GM23338 (cell line): ENCODE measurements at regions not wholly inside any gene's neighbourhood (a gene's known extent, or its start where the extent isn't known, plus 50 kb on each side); places are given as distances from the start of the nearest gene placed in this dataset.
"Not testable (repeated sequence)": the region's sequence is repeated elsewhere in the genome, so short reads cannot be mapped to it uniquely, and the experiment has no call there.

Experiments used
- ATAC-seq: fragments of 200-7000 bp; cut with Tn5 transposase; 3 replicates; pipeline ENCODE4 v1.9.1; 2020
- DNase-seq: peaks from one replicate; pipeline ENCODE4 v3.0.0-alpha.2; 2015; ENCODE audit warnings: low spot score
- H2AFZ ChIP-seq: fragments of 200-600 bp; sonication (generic); 2 replicates; pipeline ENCODE4 v1.8.0; 2016; ENCODE audit warnings: antibody characterized with exemption, mild to moderate bottlenecking, moderate library complexity
- H3F3A ChIP-seq: fragments of 200-600 bp; sonication (generic); replicated peaks from 2 replicates; pipeline ENCODE4 v1.8.0; 2017; ENCODE audit warnings: antibody characterized with exemption, mixed run types, low read depth
- H3K27ac ChIP-seq: fragments of 200-600 bp; sonication (generic); 2 replicates; pipeline ENCODE4 v1.6.1; 2016; ENCODE audit warnings: low read depth
- H3K27me3 ChIP-seq: fragments of 200-600 bp; sonication (generic); 2 replicates; pipeline ENCODE4 v1.8.0; 2016; ENCODE audit warnings: mild to moderate bottlenecking, mixed run types, moderate library complexity; ENCODE audit not compliant: insufficient read depth
- H3K36me3 ChIP-seq: fragments of 200-600 bp; sonication (generic); 2 replicates; pipeline ENCODE4 v1.8.0; 2016; ENCODE audit warnings: mild to moderate bottlenecking; ENCODE audit not compliant: insufficient read depth
- H3K4me1 ChIP-seq: fragments of 200-600 bp; sonication (generic); 2 replicates; pipeline ENCODE4 v1.8.0; 2016; ENCODE audit warnings: mild to moderate bottlenecking, moderate library complexity; ENCODE audit not compliant: insufficient read depth
- H3K4me2 ChIP-seq: fragments of 200-600 bp; sonication (generic); 2 replicates; pipeline ENCODE4 v1.7.1; 2017; ENCODE audit warnings: mixed run types
- H3K4me3 ChIP-seq: fragments of 200-600 bp; sonication (generic); 2 replicates; pipeline ENCODE4 v1.6.1; 2016; ENCODE audit warnings: mixed run types
- H3K79me2 ChIP-seq: fragments of 200-600 bp; sonication (generic); replicated peaks from 2 replicates; pipeline ENCODE4 v1.8.0; 2017; ENCODE audit warnings: mild to moderate bottlenecking; ENCODE audit not compliant: insufficient read depth
- H3K9me2 ChIP-seq: fragments of 200-600 bp; sonication (generic); 2 replicates; pipeline ENCODE4 v1.8.0; 2017; ENCODE audit not compliant: insufficient read depth
- H4K20me1 ChIP-seq: fragments of 200-600 bp; sonication (generic); replicated peaks from 2 replicates; pipeline ENCODE4 v1.8.0; 2017; ENCODE audit warnings: mild to moderate bottlenecking; ENCODE audit not compliant: insufficient read depth
- H3K27ac Mint-ChIP-seq: 2 replicates; pipeline ENCODE4 v1.8.0; 2020; ENCODE audit warnings: inconsistent platforms, mild to moderate bottlenecking, moderate library complexity, mixed read lengths
- H3K27me3 Mint-ChIP-seq: 3 replicates; pipeline ENCODE4 v1.8.0; 2022; ENCODE audit warnings: low read depth, mild to moderate bottlenecking, moderate library complexity, mixed read lengths, inconsistent platforms; ENCODE audit not compliant: insufficient read depth, poor library complexity
- H3K36me3 Mint-ChIP-seq: 3 replicates; pipeline ENCODE4 v1.8.0; 2021; ENCODE audit warnings: low read depth, mild to moderate bottlenecking, inconsistent platforms, moderate library complexity, mixed read lengths
- H3K4me1 Mint-ChIP-seq: 3 replicates; pipeline ENCODE4 v1.8.0; 2020; ENCODE audit warnings: mild to moderate bottlenecking, inconsistent platforms, mixed read lengths
- H3K4me3 Mint-ChIP-seq: 3 replicates; pipeline ENCODE4 v1.8.0; 2021; ENCODE audit warnings: moderate library complexity, mild to moderate bottlenecking, inconsistent platforms, mixed read lengths
- H3K9me3 Mint-ChIP-seq: 3 replicates; pipeline ENCODE4 v1.8.0; 2020; ENCODE audit warnings: moderate library complexity, mild to moderate bottlenecking, inconsistent platforms, mixed read lengths
- CTCF ChIP-seq, 2 experiments: fragments of 200-600 bp in 1 of 2; sonication (generic) in 1 of 2; conservative IDR thresholded peaks; 2 replicates each; pipeline versions ENCODE4 v1.5.1 to v1.6.1; 2016 to 2017; ENCODE audit warnings: antibody characterized with exemption in 2 of 2, low read depth in 2 of 2, mild to moderate bottlenecking in 2 of 2, moderate library complexity in 1 of 2
- ETS1 ChIP-seq: IDR thresholded peaks from 2 replicates; pipeline ENCODE4 v1.6.1; 2016; ENCODE audit warnings: antibody characterized with exemption
- EZH2 ChIP-seq: fragments of 200-600 bp; sonication (generic); IDR thresholded peaks from one replicate; pipeline ENCODE4 v1.8.0; 2017; ENCODE audit warnings: antibody characterized with exemption, mild to moderate bottlenecking, low read depth; ENCODE audit not compliant: unreplicated experiment
- JUNB ChIP-seq: IDR thresholded peaks from one replicate; pipeline ENCODE4 v1.6.1; 2016; ENCODE audit warnings: antibody characterized with exemption; ENCODE audit not compliant: unreplicated experiment
- NANOG ChIP-seq: IDR thresholded peaks from 2 replicates; pipeline ENCODE4 v1.6.1; 2016; ENCODE audit warnings: antibody characterized with exemption, borderline replicate concordance
- ZNF114 ChIP-seq: fragments of 250-450 bp; sonication (Bioruptor Pico); IDR thresholded peaks from 2 replicates; pipeline ENCODE4 v1.5.0; 2020; ENCODE audit warnings: mild to moderate bottlenecking, moderate library complexity
- ZNF462 ChIP-seq: fragments of 250-450 bp; sonication (Bioruptor Pico); IDR thresholded peaks from 2 replicates; pipeline ENCODE4 v1.5.0; 2020; ENCODE audit warnings: mild to moderate bottlenecking, moderate library complexity

GRCh38 chr2:7657526-7657925 lies 740.3 kb downstream of the RNF144A start:
- H3K36me3 Mint-ChIP-seq: peaks cover 49% of the 10 kb centered on the region
- not testable (repeated sequence) for ATAC-seq, H3K27me3 ChIP-seq, H3K27me3 Mint-ChIP-seq, H3K4me3 Mint-ChIP-seq, H4K20me1 ChIP-seq, H3K4me3 ChIP-seq, H3K36me3 ChIP-seq, H2AFZ ChIP-seq, H3K4me1 ChIP-seq, DNase-seq, H3K9me2 ChIP-seq, H3F3A ChIP-seq, H3K27ac Mint-ChIP-seq, H3K27ac ChIP-seq, H3K4me2 ChIP-seq, H3K4me1 Mint-ChIP-seq, H3K79me2 ChIP-seq
- peaks cover 46% of the 10 kb centered on the region for H3K9me3 Mint-ChIP-seq

GRCh38 chr2:7658486-7658885 lies 741.3 kb downstream of the RNF144A start:
- H3K27me3 ChIP-seq: no peaks in the 10 kb centered on the region
- H2AFZ ChIP-seq: no peak overlapping the region
- TF ChIP-seq EZH2 (no peak), ETS1 (no peak), CTCF (conservative IDR thresholded peaks at IDR 0.05; ENCODE audit: low read depth in 2 of 2) (peak in 1 of 2 experiments; percentile 49; a peak in 3 of 4 replicates)
- peaks cover 10% of the 10 kb centered on the region; the same call in 2 of the 3 replicates for H3K4me1 Mint-ChIP-seq
- no peak overlapping the region for H3K4me3 ChIP-seq
- ATAC-seq (no peak), DNase-seq (peak; percentile 13)
- peaks cover 40% of the 10 kb centered on the region for H3K9me3 Mint-ChIP-seq
- no peak overlapping the region for H3K4me3 Mint-ChIP-seq
- H3K4me2 ChIP-seq: no peak overlapping the region
- peaks cover 8% of the 10 kb centered on the region for H3K27me3 Mint-ChIP-seq
- no peaks in the 10 kb centered on the region for H3K4me1 ChIP-seq
- no peaks in the 10 kb centered on the region for H3K79me2 ChIP-seq
- no peak overlapping the region for H3K27ac ChIP-seq
- peaks cover 46% of the 10 kb centered on the region for H3K36me3 Mint-ChIP-seq
- H3K9me2 ChIP-seq: peaks cover 10% of the 10 kb centered on the region
- no peaks in the 10 kb centered on the region for H3F3A ChIP-seq
- no peaks in the 10 kb centered on the region for H4K20me1 ChIP-seq
- no peak overlapping the region for H3K27ac Mint-ChIP-seq
- peaks cover 6% of the 10 kb centered on the region; the same call in 1 of the 2 replicates for H3K36me3 ChIP-seq

- Histone ChIP-seq H3F3A (no peaks in the 10 kb centered on the region), H3K27ac (no peak overlapping the region), H4K20me1 (no peaks in the 10 kb centered on the region), H3K4me3 (no peak overlapping the region), H2AFZ (0 out of 2 replicates have a peak overlapping the region, but pooled peaks have one; percentile 23), H3K36me3 (no peaks in the 10 kb centered on the region), H3K4me1 (no peaks in the 10 kb centered on the region), H3K27me3 (no peaks in the 10 kb centered on the region), H3K4me2 (no peak overlapping the region), H3K79me2 (no peaks in the 10 kb centered on the region), H3K9me2 (peaks cover 18% of the 10 kb centered on the region)
- H3K4me1 Mint-ChIP-seq: peaks cover 10% of the 10 kb centered on the region; the same call in 2 of the 3 replicates
- no peak overlapping the region for H3K27ac Mint-ChIP-seq
- no peak overlapping the region for H3K4me3 Mint-ChIP-seq
- H3K9me3 Mint-ChIP-seq: peaks cover 21% of the 10 kb centered on the region
- H3K27me3 Mint-ChIP-seq: peaks cover 4% of the 10 kb centered on the region
- no peak for ATAC-seq
- no peak for DNase-seq
- H3K36me3 Mint-ChIP-seq: peaks cover 30% of the 10 kb centered on the region
- TF ChIP-seq NANOG: no peak
- TF ChIP-seq ZNF114 (CRISPR knock-in tag): no peak
- no peak for TF ChIP-seq JUNB
- no peak for TF ChIP-seq ZNF462 (CRISPR knock-in tag)
Measured at GRCh38 chr2:7660816-7661215, 743.6 kb downstream of the RNF144A start.
